Tibial nerve (tissue), 4 donors: ENCODE measurements at regions not wholly inside any gene's neighbourhood (a gene's known extent, or its start where the extent isn't known, plus 50 kb on each side); places are given as distances from the start of the nearest gene placed in this dataset.

Source experiments
- DNase-seq, 2 donors: peaks; one replicate each; pipeline ENCODE4 v3.0.0-alpha.2; 2019; ENCODE audit warnings: low spot score in 2 of 2
- H3K27ac ChIP-seq, 4 donors: fragments of 200-600 bp; sonication (generic) in 3 of 4; one replicate each; pipeline ENCODE4 v1.5.1; 2017 to 2019; ENCODE audit warnings: mild to moderate bottlenecking in 1 of 4
- H3K27me3 ChIP-seq, 2 donors: fragments of 200-600 bp; sonication (generic) in 1 of 2; one replicate each; pipeline versions ENCODE4 v1.5.1 to v1.6.0; 2017 to 2019
- H3K36me3 ChIP-seq, 3 donors: fragments of 200-600 bp; sonication (generic); one replicate each; pipeline ENCODE4 v1.5.1; 2018 to 2019
- H3K4me1 ChIP-seq, 4 donors: fragments of 200-600 bp; sonication (generic) in 3 of 4; one replicate each; pipeline ENCODE4 v1.5.1; 2017 to 2019
- H3K4me3 ChIP-seq, 4 donors: fragments of 200-600 bp; sonication (generic) in 3 of 4; one replicate each; pipeline ENCODE4 v1.5.1; 2017 to 2019; ENCODE audit warnings: mild to moderate bottlenecking in 1 of 4, moderate library complexity in 1 of 4
- H3K9me3 ChIP-seq, 4 donors: fragments of 200-600 bp; sonication (generic) in 3 of 4; one replicate each; pipeline ENCODE4 v1.5.1; 2017 to 2019
- CTCF ChIP-seq, 5 experiments: fragments of 200-600 bp in 3 of 5; fragments of 450-650 bp in 2 of 5; sonication (generic) in 3 of 5; IDR thresholded peaks; one replicate each; pipeline ENCODE4 v1.5.1; 2016 to 2019; ENCODE audit warnings: antibody characterized with exemption in 5 of 5, mild to moderate bottlenecking in 3 of 5, moderate library complexity in 2 of 5
- EP300 ChIP-seq, 2 donors: sonication (generic); formaldehyde crosslinking; IDR thresholded peaks; one replicate each; pipeline ENCODE4 v1.6.1; 2017; ENCODE audit warnings: antibody characterized with exemption in 2 of 2, mild to moderate bottlenecking in 1 of 2
- POLR2A ChIP-seq, 2 donors: fragments of 450-650 bp; IDR thresholded peaks; one replicate each; pipeline ENCODE4 v1.6.1; 2017; ENCODE audit warnings: antibody characterized with exemption in 2 of 2, mild to moderate bottlenecking in 2 of 2, moderate library complexity in 2 of 2
- WGBS, 2 donors: methylation state at CpG; one replicate each; pipeline ENCODE4 v1.1.5; 2018; 5-methylcytosine and 5-hydroxymethylcytosine counted together

DNA sequence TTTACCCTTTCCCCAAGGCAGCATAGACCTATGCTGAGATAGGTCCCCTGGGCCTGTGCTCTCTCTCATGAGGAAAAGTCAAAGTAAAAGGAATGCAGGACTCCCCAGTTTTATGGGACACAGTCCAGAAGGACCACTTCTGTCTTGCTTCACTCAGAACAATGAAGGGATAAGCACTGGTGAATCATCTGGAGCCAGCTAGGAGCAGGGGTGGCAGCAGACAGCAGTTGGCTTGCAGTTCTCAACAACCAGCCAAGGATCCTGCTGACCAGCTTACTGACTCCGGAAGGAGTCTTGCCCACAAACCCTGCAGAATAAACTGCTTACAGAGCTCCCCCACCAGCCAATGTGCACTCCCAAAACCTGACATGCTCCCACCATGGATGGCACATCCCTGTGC is 152.1 kb upstream of the GHITM start:
- H3K4me1 ChIP-seq, result no peaks in the 10 kb centered on the region
- H3K36me3 ChIP-seq, result no peaks in the 10 kb centered on the region
- H3K27me3 ChIP-seq, result no peaks in the 10 kb centered on the region

GRCh38 chr10:83988435-83988834 is 150.9 kb upstream of the GHITM start:
- Histone ChIP-seq H3K27me3 (no peaks in the 10 kb centered on the region), H3K4me3 (no peak overlapping the region), H3K36me3 (no peaks in the 10 kb centered on the region), H3K27ac (no peak overlapping the region), H3K9me3 (no peaks in the 10 kb centered on the region), H3K4me1 (no peaks in the 10 kb centered on the region)
- TF ChIP-seq EP300 (IDR thresholded peaks at IDR 0.05) (no peak), CTCF (IDR thresholded peaks at IDR 0.05) (no peak), POLR2A (IDR thresholded peaks at IDR 0.05) (no peak)
- no peak for DNase-seq
- 88 to 98% methylated on average over 1 of the region's 1 CpG for WGBS, 2 donors

More for the DNA sequence above, 152.1 kb upstream of the GHITM start:
- no peak for TF ChIP-seq EP300 (IDR thresholded peaks at IDR 0.05)
- TF ChIP-seq CTCF (IDR thresholded peaks at IDR 0.05), result no peak
- no peak for TF ChIP-seq POLR2A (IDR thresholded peaks at IDR 0.05)
- WGBS, 2 donors, result 92 to 100% methylated on average over 1 of the region's 1 CpG
- Histone ChIP-seq H3K9me3 (no peaks in the 10 kb centered on the region), H3K4me3 (no peak overlapping the region), H3K27ac (no peak overlapping the region)
- DNase-seq, result no peak

DNA sequence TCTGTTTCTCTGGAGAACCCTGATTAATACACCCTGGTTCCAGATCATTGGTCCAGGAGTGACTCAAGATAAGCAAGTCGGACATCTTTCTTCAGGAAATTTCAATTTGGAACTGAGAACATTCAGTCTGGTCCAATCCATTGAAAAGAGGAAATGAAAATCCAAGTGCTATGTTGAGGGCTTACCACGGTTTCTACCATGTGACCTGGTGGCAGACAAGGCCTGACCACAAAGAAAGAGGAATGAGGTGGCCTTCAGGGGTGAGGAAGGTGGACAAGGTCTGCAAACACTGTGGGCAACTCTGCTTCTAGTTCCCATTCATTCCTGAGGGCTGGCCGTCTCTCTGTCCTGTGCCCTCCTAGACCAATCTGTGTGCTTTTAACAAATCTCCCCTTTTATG is 149.2 kb upstream of the GHITM start:
- Histone ChIP-seq H3K4me3 (no peak overlapping the region), H3K27me3 (no peaks in the 10 kb centered on the region), H3K27ac (no peak overlapping the region), H3K4me1 (no peaks in the 10 kb centered on the region), H3K36me3 (no peaks in the 10 kb centered on the region), H3K9me3 (no peaks in the 10 kb centered on the region)
- DNase-seq, result no peak
- 73 to 87% methylated on average over 3 of the region's 3 CpGs for WGBS, 2 donors
- TF ChIP-seq EP300 (IDR thresholded peaks at IDR 0.05) (no peak), CTCF (IDR thresholded peaks at IDR 0.05) (no peak), POLR2A (IDR thresholded peaks at IDR 0.05) (no peak)

- H3K4me1 ChIP-seq, result no peaks in the 10 kb centered on the region
- H3K4me3 ChIP-seq, result no peak overlapping the region
- 59 to 60% methylated on average over 7 of the region's 7 CpGs for WGBS, 2 donors
- no peaks in the 10 kb centered on the region for H3K27me3 ChIP-seq
- H3K27ac ChIP-seq, result no peak overlapping the region
- no peaks in the 10 kb centered on the region for H3K9me3 ChIP-seq
- no peak for DNase-seq
- no peaks in the 10 kb centered on the region for H3K36me3 ChIP-seq
- TF ChIP-seq POLR2A (IDR thresholded peaks at IDR 0.05) (no peak), CTCF (IDR thresholded peaks at IDR 0.05) (no peak), EP300 (IDR thresholded peaks at IDR 0.05) (no peak)
Measured at GRCh38 chr10:83991986-83992753, 147.1 kb upstream of the GHITM start.

- no peak overlapping the region for H3K27ac ChIP-seq
- no peaks in the 10 kb centered on the region for H3K9me3 ChIP-seq
- no peaks in the 10 kb centered on the region for H3K36me3 ChIP-seq
- no peaks in the 10 kb centered on the region for H3K27me3 ChIP-seq
- no peak for TF ChIP-seq POLR2A (IDR thresholded peaks at IDR 0.05)
- TF ChIP-seq EP300 (IDR thresholded peaks at IDR 0.05), result no peak
- TF ChIP-seq CTCF (IDR thresholded peaks at IDR 0.05), result no peak
- no peaks in the 10 kb centered on the region for H3K4me1 ChIP-seq
- no peak overlapping the region for H3K4me3 ChIP-seq
- DNase-seq, result no peak
- WGBS, 2 donors, result 93% methylated on average over 3 of the region's 3 CpGs
Measured at GRCh38 chr10:83994325-83994724, 145.0 kb upstream of the GHITM start.
